CD14-positive monocyte (primary cell): ENCODE measurements at regions not wholly inside any gene's neighbourhood (a gene's known extent, or its start where the extent isn't known, plus 50 kb on each side); places are given as distances from the start of the nearest gene placed in this dataset.
"Not testable (repeated sequence)": the region's sequence is repeated elsewhere in the genome, so short reads cannot be mapped to it uniquely, and the experiment has no call there.

Source experiments
- DNase-seq, 3 donors: peaks; one replicate each; pipeline ENCODE4 v3.0.0-alpha.2; 2011 to 2022
- H2AFZ ChIP-seq: 2 replicates; pipeline ENCODE4 v1.6.0; 2012; ENCODE audit warnings: mild to moderate bottlenecking, low read depth, low read length, inconsistent platforms; ENCODE audit not compliant: insufficient read depth, poor library complexity, severe bottlenecking
- H3K27ac ChIP-seq, 2 donors: 1 replicate in 1 of 2; 2 replicates in 1 of 2; pipeline ENCODE4 v1.5.1; 2012 to 2013; ENCODE audit warnings: low read length in 2 of 2, control low read depth in 1 of 2, inconsistent platforms in 1 of 2, low read depth in 1 of 2, mild to moderate bottlenecking in 1 of 2
- H3K27me3 ChIP-seq, 2 donors: one replicate each; pipeline versions ENCODE4 v1.6.0 to v1.6.1; 2011 to 2013; ENCODE audit warnings: low read length in 2 of 2; ENCODE audit not compliant: control insufficient read depth in 2 of 2, insufficient read depth in 2 of 2
- H3K36me3 ChIP-seq, 2 donors: replicated peaks in 1 of 2; 1 replicate in 1 of 2; 2 replicates in 1 of 2; pipeline versions ENCODE4 v1.5.1 to v1.6.1; 2012 to 2013; ENCODE audit warnings: low read length in 2 of 2, control low read depth in 1 of 2, inconsistent platforms in 1 of 2, mild to moderate bottlenecking in 1 of 2; ENCODE audit not compliant: insufficient read depth in 2 of 2, control insufficient read depth in 1 of 2
- H3K4me1 ChIP-seq, 2 donors: 1 replicate in 1 of 2; 2 replicates in 1 of 2; pipeline versions ENCODE4 v1.5.1 to v1.6.1; 2012 to 2013; ENCODE audit warnings: low read length in 2 of 2, control low read depth in 1 of 2, inconsistent platforms in 1 of 2, mild to moderate bottlenecking in 1 of 2, moderate library complexity in 1 of 2; ENCODE audit not compliant: insufficient read depth in 2 of 2, control insufficient read depth in 1 of 2
- H3K4me2 ChIP-seq: replicated peaks from 2 replicates; pipeline ENCODE3; 2012; ENCODE audit warnings: low read length, moderate library complexity, mild to moderate bottlenecking; ENCODE audit not compliant: poor library complexity, severe bottlenecking; ENCODE audit errors: extremely low read depth
- H3K4me3 ChIP-seq, 3 experiments: fragments of 200-600 bp in 1 of 3; sonication (generic) in 1 of 3; replicated peaks in 1 of 3; 1 replicate in 2 of 3; 2 replicates in 1 of 3; pipeline ENCODE4 v1.5.1; 2011 to 2013; ENCODE audit warnings: low read length in 3 of 3, mild to moderate bottlenecking in 3 of 3, control low read depth in 2 of 3, low read depth in 2 of 3, inconsistent platforms in 1 of 3, moderate library complexity in 1 of 3
- H3K79me2 ChIP-seq: 2 replicates; pipeline ENCODE4 v1.6.0; 2012; ENCODE audit warnings: mild to moderate bottlenecking, control low read depth, inconsistent platforms, low read length, moderate library complexity; ENCODE audit not compliant: insufficient read depth
- H3K9ac ChIP-seq: 2 replicates; pipeline ENCODE4 v1.6.0; 2017; ENCODE audit warnings: low read length, mild to moderate bottlenecking; ENCODE audit not compliant: insufficient read depth, poor library complexity, severe bottlenecking
- H3K9me3 ChIP-seq, 2 donors: replicated peaks in 1 of 2; 1 replicate in 1 of 2; 2 replicates in 1 of 2; pipeline versions ENCODE4 v1.5.1 to v1.6.1; 2012 to 2013; ENCODE audit warnings: low read length in 2 of 2, control low read depth in 1 of 2; ENCODE audit not compliant: control insufficient read depth in 1 of 2, insufficient read depth in 1 of 2
- H4K20me1 ChIP-seq: 2 replicates; pipeline ENCODE4 v1.6.0; 2012; ENCODE audit warnings: mild to moderate bottlenecking, low read length, control low read depth, moderate library complexity; ENCODE audit not compliant: insufficient read depth
- H3K27ac Mint-ChIP-seq, 7 donors: one replicate each; pipeline ENCODE4 v1.8.0; 2020; ENCODE audit warnings: mild to moderate bottlenecking in 7 of 7, mixed read lengths in 7 of 7, moderate library complexity in 6 of 7, inconsistent platforms in 2 of 7
- H3K27me3 Mint-ChIP-seq, 3 donors: one replicate each; pipeline ENCODE4 v1.8.0; 2021 to 2022; ENCODE audit warnings: low read depth in 3 of 3, mild to moderate bottlenecking in 3 of 3, mixed read lengths in 3 of 3, moderate library complexity in 3 of 3, inconsistent platforms in 1 of 3
- H3K36me3 Mint-ChIP-seq, 2 donors: one replicate each; pipeline ENCODE4 v1.8.0; 2020; ENCODE audit warnings: mixed read lengths in 2 of 2, inconsistent platforms in 1 of 2, mild to moderate bottlenecking in 1 of 2
- H3K4me1 Mint-ChIP-seq: one replicate; pipeline ENCODE4 v1.8.0; 2020; ENCODE audit warnings: mild to moderate bottlenecking, mixed read lengths
- H3K4me3 Mint-ChIP-seq, 2 donors: one replicate each; pipeline ENCODE4 v1.8.0; 2020; ENCODE audit warnings: mild to moderate bottlenecking in 2 of 2, mixed read lengths in 2 of 2, moderate library complexity in 1 of 2
- H3K9me3 Mint-ChIP-seq, 7 donors: one replicate each; pipeline ENCODE4 v1.8.0; 2020 to 2022; ENCODE audit warnings: mixed read lengths in 7 of 7, mild to moderate bottlenecking in 6 of 7, moderate library complexity in 6 of 7, inconsistent platforms in 2 of 7
- WGBS: methylation state at CpG from one replicate; pipeline ENCODE4 v1.1.5; 2013; ENCODE audit warnings: missing lambda C conversion rate; ENCODE audit not compliant: insufficient coverage; 5-methylcytosine and 5-hydroxymethylcytosine counted together
- intact Hi-C, 2 donors: fragments of 100-400 bp; cut with micrococcal nuclease; formaldehyde crosslinking; loops; one replicate each; pipeline versions ENCODE4 v1.15.0 to v1.15.1; 2023
- TF ChIP-seq, protein P1 (sequence below): fragments of 200-600 bp; IDR thresholded peaks from one replicate; pipeline ENCODE4 v1.8.0; 2022; ENCODE audit warnings: antibody characterized with exemption, mild to moderate bottlenecking

DNA sequence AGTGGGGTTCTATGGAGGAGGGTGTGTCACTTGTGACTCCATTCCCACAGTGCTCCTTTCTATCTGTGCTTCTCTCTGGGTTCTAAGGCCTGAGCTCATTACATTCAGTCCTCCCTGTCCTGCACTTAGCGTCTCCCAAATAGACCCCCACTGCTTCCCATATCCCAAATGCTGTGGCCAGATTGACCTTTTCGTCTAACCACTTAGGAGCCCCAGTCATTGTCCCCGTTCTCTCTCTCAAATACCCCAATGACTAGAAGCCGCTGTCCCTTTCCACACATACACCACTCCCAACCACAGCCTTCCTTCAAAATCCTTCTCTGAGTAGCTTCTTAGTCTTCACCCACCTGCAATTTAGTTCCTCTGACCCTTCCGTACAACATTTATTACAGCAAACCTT, 146.5 kb downstream of the TRIM43 start:
- no peak overlapping the region for H3K27ac Mint-ChIP-seq
- H3K4me1 Mint-ChIP-seq = peaks cover 14% of the 10 kb centered on the region
- H3K27me3 Mint-ChIP-seq = peaks cover 6 to 8% (median 7%) of the 10 kb centered on the region in 3 donors
- Histone ChIP-seq H2AFZ (no peak overlapping the region), H4K20me1 (no peaks in the 10 kb centered on the region), H3K36me3 (no peaks in the 10 kb centered on the region), H3K4me3 (no peak overlapping the region), H3K9ac (no peak overlapping the region), H3K4me2 (no peak overlapping the region), H3K9me3 (peaks cover 0 to 4% of the 10 kb centered on the region in 2 donors), H3K4me1 (peaks cover 11 to 12% of the 10 kb centered on the region in 2 donors), H3K27ac (no peak overlapping the region), H3K27me3 (peaks cover 2 to 4% of the 10 kb centered on the region in 2 donors), H3K79me2 (no peaks in the 10 kb centered on the region)
- no peak overlapping the region for H3K4me3 Mint-ChIP-seq
- DNase-seq = no peak
- peaks cover 0 to 7% (median 0%) of the 10 kb centered on the region in 7 donors for H3K9me3 Mint-ChIP-seq
- intact Hi-C loops = no loop called here
- TF ChIP-seq, protein P1, sequence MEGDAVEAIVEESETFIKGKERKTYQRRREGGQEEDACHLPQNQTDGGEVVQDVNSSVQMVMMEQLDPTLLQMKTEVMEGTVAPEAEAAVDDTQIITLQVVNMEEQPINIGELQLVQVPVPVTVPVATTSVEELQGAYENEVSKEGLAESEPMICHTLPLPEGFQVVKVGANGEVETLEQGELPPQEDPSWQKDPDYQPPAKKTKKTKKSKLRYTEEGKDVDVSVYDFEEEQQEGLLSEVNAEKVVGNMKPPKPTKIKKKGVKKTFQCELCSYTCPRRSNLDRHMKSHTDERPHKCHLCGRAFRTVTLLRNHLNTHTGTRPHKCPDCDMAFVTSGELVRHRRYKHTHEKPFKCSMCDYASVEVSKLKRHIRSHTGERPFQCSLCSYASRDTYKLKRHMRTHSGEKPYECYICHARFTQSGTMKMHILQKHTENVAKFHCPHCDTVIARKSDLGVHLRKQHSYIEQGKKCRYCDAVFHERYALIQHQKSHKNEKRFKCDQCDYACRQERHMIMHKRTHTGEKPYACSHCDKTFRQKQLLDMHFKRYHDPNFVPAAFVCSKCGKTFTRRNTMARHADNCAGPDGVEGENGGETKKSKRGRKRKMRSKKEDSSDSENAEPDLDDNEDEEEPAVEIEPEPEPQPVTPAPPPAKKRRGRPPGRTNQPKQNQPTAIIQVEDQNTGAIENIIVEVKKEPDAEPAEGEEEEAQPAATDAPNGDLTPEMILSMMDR = no peak
- no peaks in the 10 kb centered on the region for H3K36me3 Mint-ChIP-seq
- 96% methylated on average over 4 of the region's 5 CpGs for WGBS

- intact Hi-C loops = not testable (repeated sequence)
These were observed 160.3 kb downstream of the TRIM43 start for GRCh38 chr2:95752126-95752525.

GRCh38 chr2:95753812-95754211, 162.0 kb downstream of the TRIM43 start:
- H3K4me1 Mint-ChIP-seq, H2AFZ ChIP-seq, H3K36me3 Mint-ChIP-seq, H3K27ac Mint-ChIP-seq, DNase-seq, H3K9ac ChIP-seq, H3K4me3 ChIP-seq, H3K4me2 ChIP-seq, H3K27ac ChIP-seq, H3K9me3 ChIP-seq, H3K36me3 ChIP-seq, H3K79me2 ChIP-seq, H3K4me3 Mint-ChIP-seq, H3K4me1 ChIP-seq, H3K27me3 ChIP-seq, intact Hi-C loops, H3K9me3 Mint-ChIP-seq, H4K20me1 ChIP-seq: not testable (repeated sequence)
- 95% methylated on average over 4 of the region's 8 CpGs for WGBS
- peaks cover 0 to 12% (median 2%) of the 10 kb centered on the region in 3 donors for H3K27me3 Mint-ChIP-seq

More at GRCh38 chr2:95752126-95752525, 160.3 kb downstream of the TRIM43 start:
- not testable (repeated sequence) for H3K9me3 ChIP-seq, DNase-seq, H2AFZ ChIP-seq, H3K27ac Mint-ChIP-seq, H4K20me1 ChIP-seq, H3K27ac ChIP-seq, H3K4me2 ChIP-seq, H3K4me1 Mint-ChIP-seq, H3K4me3 Mint-ChIP-seq, H3K9me3 Mint-ChIP-seq, H3K36me3 Mint-ChIP-seq, H3K27me3 ChIP-seq, H3K9ac ChIP-seq, H3K4me3 ChIP-seq, H3K4me1 ChIP-seq, H3K79me2 ChIP-seq, H3K36me3 ChIP-seq
- 94% methylated on average over 4 of the region's 9 CpGs for WGBS
- peaks cover 2 to 13% (median 5%) of the 10 kb centered on the region in 3 donors for H3K27me3 Mint-ChIP-seq

DNA sequence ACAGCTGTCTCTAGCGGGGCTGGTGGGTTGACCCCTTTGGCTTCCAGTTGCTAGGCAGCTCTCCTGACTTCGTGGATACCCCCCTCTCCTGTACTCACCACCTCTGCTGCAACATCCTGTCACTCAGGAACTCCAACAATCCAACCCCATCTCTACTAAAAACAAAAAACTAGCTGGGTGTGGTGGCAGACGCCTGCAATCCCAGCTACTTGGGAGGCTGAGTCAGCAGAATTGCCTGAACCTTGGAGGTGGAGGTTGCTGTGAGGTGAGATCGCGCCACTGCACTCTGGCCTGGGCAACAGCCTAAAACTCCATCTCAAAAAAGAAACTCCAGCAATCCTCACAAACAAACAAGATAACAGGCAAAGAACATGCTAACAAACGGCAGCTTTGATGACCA, 162.4 kb downstream of the TRIM43 start:
- DNase-seq, H3K4me1 Mint-ChIP-seq, H3K9ac ChIP-seq, H3K4me1 ChIP-seq, H3K4me3 ChIP-seq, H3K9me3 ChIP-seq, H3K79me2 ChIP-seq, intact Hi-C loops, H2AFZ ChIP-seq, H3K27ac ChIP-seq, H3K9me3 Mint-ChIP-seq, H3K27ac Mint-ChIP-seq, H3K36me3 Mint-ChIP-seq, H4K20me1 ChIP-seq, H3K36me3 ChIP-seq, H3K27me3 ChIP-seq, H3K4me3 Mint-ChIP-seq, H3K4me2 ChIP-seq: not testable (repeated sequence)
- WGBS = 66% methylated on average over 3 of the region's 6 CpGs
- H3K27me3 Mint-ChIP-seq = peaks cover 0 to 12% (median 2%) of the 10 kb centered on the region in 3 donors
